ENCODE measurements at regions not wholly inside any gene's neighbourhood (a gene's known extent, or its start where the extent isn't known, plus 50 kb on each side); places are given as distances from the start of the nearest gene placed in this dataset.

DNA sequence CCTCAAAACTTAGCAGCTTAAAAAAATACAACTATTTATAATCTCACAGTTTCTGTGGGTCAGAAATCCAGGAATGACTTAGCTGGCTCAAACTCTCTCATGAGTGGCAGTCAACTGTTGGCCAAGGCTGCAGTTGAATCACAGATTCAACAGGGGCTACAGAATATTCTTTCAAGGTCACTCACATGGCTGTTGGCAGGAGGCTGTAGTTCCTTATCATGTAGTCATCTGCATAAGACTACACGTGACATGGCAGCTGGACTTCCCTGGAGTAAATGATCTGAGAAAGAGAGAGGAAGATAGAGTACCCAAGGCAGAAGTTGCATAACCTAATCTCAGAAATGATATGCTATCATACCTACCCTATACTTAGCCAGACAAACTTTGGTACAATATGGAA lies 75.2 kb upstream of the TSPAN2 start:
- DNase-seq (ENCODE audit: low spot score) = no peak
- CTCF ChIA-PET = no interaction called here
- Histone ChIP-seq H3K4me1 (ENCODE audit: insufficient read depth, low read length, poor library complexity, severe bottlenecking) (peaks cover 21% of the 10 kb centered on the region), H3K9me3 (ENCODE audit: low read depth, low read length, poor library complexity, severe bottlenecking) (peaks cover 4% of the 10 kb centered on the region), H3K4me3 (ENCODE audit: low read depth, low read length, poor library complexity, severe bottlenecking) (no peak overlapping the region), H3K27ac (ENCODE audit: low read depth, low read length, poor library complexity, severe bottlenecking) (no peak overlapping the region), H3K27me3 (replicated peaks; ENCODE audit: insufficient read depth, low read depth, low read length, poor library complexity) (no peaks in the 10 kb centered on the region), H3K36me3 (ENCODE audit: insufficient read depth, low read length, poor library complexity, severe bottlenecking) (no peaks in the 10 kb centered on the region)
- TF ChIP-seq, protein P1, sequence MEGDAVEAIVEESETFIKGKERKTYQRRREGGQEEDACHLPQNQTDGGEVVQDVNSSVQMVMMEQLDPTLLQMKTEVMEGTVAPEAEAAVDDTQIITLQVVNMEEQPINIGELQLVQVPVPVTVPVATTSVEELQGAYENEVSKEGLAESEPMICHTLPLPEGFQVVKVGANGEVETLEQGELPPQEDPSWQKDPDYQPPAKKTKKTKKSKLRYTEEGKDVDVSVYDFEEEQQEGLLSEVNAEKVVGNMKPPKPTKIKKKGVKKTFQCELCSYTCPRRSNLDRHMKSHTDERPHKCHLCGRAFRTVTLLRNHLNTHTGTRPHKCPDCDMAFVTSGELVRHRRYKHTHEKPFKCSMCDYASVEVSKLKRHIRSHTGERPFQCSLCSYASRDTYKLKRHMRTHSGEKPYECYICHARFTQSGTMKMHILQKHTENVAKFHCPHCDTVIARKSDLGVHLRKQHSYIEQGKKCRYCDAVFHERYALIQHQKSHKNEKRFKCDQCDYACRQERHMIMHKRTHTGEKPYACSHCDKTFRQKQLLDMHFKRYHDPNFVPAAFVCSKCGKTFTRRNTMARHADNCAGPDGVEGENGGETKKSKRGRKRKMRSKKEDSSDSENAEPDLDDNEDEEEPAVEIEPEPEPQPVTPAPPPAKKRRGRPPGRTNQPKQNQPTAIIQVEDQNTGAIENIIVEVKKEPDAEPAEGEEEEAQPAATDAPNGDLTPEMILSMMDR (conservative IDR thresholded peaks at IDR 0.05; ENCODE audit: low read depth, low read length) = no peak
- no peak for TF ChIP-seq EZH2 (IDR thresholded peaks at IDR 0.05; ENCODE audit: borderline replicate concordance, low read depth, low read length, poor library complexity, severe bottlenecking)
- POLR2A ChIA-PET (ENCODE audit: low non-redundant PET) = no interaction called here
- intact Hi-C loops (cut with micrococcal nuclease; ENCODE audit: unreplicated experiment) = loop anchor here (10.0 kb wide), 1 partner anchor 170 kb away; the partner anchor contains the start of gene NGF
- no TSS peak for BruUV-seq (replicated peaks)

DNA sequence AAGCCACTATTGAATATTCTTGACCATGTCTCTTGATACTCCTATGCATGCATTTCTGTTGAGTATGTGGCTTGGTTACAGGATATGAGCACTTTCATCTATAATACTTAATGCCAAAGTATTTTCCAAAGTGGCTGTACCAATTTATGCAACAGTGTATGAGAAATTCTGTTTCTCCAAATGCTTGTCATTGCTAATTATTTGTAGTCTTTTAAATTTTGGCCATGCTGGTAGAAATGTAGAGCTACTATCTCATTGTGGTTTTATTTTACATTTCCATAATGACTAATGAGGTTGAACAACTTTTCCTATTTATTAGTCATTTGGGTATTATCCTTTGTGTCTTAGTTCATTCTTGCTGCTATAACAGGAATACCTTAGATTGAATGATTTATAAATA lies 71.4 kb upstream of the TSPAN2 start:
- Histone ChIP-seq H3K27ac (ENCODE audit: low read depth, low read length, poor library complexity, severe bottlenecking) (no peak overlapping the region), H3K4me1 (ENCODE audit: insufficient read depth, low read length, poor library complexity, severe bottlenecking) (no peaks in the 10 kb centered on the region), H3K36me3 (ENCODE audit: insufficient read depth, low read length, poor library complexity, severe bottlenecking) (no peaks in the 10 kb centered on the region), H3K27me3 (replicated peaks; ENCODE audit: insufficient read depth, low read depth, low read length, poor library complexity) (no peaks in the 10 kb centered on the region), H3K9me3 (ENCODE audit: low read depth, low read length, poor library complexity, severe bottlenecking) (peaks cover 4% of the 10 kb centered on the region), H3K4me3 (ENCODE audit: low read depth, low read length, poor library complexity, severe bottlenecking) (no peak overlapping the region)
- no peak for DNase-seq (ENCODE audit: low spot score)
- POLR2A ChIA-PET (ENCODE audit: low non-redundant PET) = no interaction called here
- no TSS peak for BruUV-seq (replicated peaks)
- intact Hi-C loops (cut with micrococcal nuclease; ENCODE audit: unreplicated experiment) = loop anchor here (10.0 kb wide), 1 partner anchor 174 kb away; the partner anchor contains the start of gene NGF
- CTCF ChIA-PET = no interaction called here
- TF ChIP-seq EZH2 (IDR thresholded peaks at IDR 0.05; ENCODE audit: borderline replicate concordance, low read depth, low read length, poor library complexity, severe bottlenecking) = no peak

DNA sequence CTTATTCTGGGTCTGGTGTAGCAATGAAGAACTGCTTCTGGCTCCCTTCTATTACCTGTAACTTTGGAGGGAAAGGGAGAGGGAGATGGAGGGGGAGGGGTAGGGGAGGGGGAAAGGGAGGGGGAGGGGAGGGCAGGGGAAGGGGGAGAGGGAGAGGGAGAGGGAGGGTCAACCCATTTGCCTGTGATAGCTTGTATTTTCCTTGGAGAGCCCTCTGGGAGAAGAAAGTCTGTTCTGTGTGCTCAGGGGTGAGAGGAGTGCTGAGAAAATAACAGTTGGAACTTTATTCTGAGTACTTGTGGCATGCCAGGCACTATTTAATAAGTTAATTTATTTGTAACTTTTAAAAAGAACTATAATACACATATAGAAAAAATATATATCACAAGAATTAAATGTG lies 70.7 kb upstream of the TSPAN2 start:
- ChIA-PET POLR2A (ENCODE audit: low non-redundant PET) (no interaction called here), CTCF (no interaction called here)
- intact Hi-C loops (cut with micrococcal nuclease; ENCODE audit: unreplicated experiment) = loop anchor here (10.0 kb wide), 1 partner anchor 175 kb away; the partner anchor contains the start of gene NGF
- no TSS peak for BruUV-seq (replicated peaks)
- no peak for DNase-seq (ENCODE audit: low spot score)
- Histone ChIP-seq H3K9me3 (ENCODE audit: low read depth, low read length, poor library complexity, severe bottlenecking) (peaks cover 4% of the 10 kb centered on the region), H3K36me3 (ENCODE audit: insufficient read depth, low read length, poor library complexity, severe bottlenecking) (no peaks in the 10 kb centered on the region), H3K4me1 (ENCODE audit: insufficient read depth, low read length, poor library complexity, severe bottlenecking) (no peaks in the 10 kb centered on the region), H3K27ac (ENCODE audit: low read depth, low read length, poor library complexity, severe bottlenecking) (no peak overlapping the region), H3K27me3 (replicated peaks; ENCODE audit: insufficient read depth, low read depth, low read length, poor library complexity) (no peaks in the 10 kb centered on the region), H3K4me3 (ENCODE audit: low read depth, low read length, poor library complexity, severe bottlenecking) (no peak overlapping the region)
- TF ChIP-seq, protein P1 (conservative IDR thresholded peaks at IDR 0.05; ENCODE audit: low read depth, low read length) = no peak
- no peak for TF ChIP-seq EZH2 (IDR thresholded peaks at IDR 0.05; ENCODE audit: borderline replicate concordance, low read depth, low read length, poor library complexity, severe bottlenecking)

DNA sequence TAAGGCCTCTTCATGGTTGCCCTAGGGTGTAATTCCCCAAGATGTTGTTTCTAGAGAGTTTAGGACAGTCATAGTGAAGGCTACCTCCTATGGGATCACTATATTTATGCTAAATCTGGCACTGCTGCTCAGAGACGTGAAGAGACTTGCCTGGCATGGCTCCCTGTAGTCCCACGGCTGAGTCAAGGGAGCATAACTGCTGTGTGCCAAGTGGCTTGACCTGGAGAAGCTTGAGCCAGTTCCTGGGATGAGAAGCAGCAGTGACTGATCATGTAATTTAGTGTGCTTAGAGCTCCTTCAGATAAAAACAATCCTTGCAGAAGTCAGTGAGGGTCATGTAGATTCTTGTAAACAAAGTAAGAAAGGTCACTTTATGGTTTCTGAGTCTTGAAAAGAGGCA lies 68.9 kb upstream of the TSPAN2 start:
- ChIA-PET POLR2A (ENCODE audit: low non-redundant PET) (no interaction called here), CTCF (no interaction called here)
- Histone ChIP-seq H3K27me3 (replicated peaks; ENCODE audit: insufficient read depth, low read depth, low read length, poor library complexity) (no peaks in the 10 kb centered on the region), H3K4me3 (ENCODE audit: low read depth, low read length, poor library complexity, severe bottlenecking) (no peak overlapping the region), H3K9me3 (ENCODE audit: low read depth, low read length, poor library complexity, severe bottlenecking) (no peaks in the 10 kb centered on the region), H3K27ac (ENCODE audit: low read depth, low read length, poor library complexity, severe bottlenecking) (no peak overlapping the region), H3K4me1 (ENCODE audit: insufficient read depth, low read length, poor library complexity, severe bottlenecking) (no peaks in the 10 kb centered on the region), H3K36me3 (ENCODE audit: insufficient read depth, low read length, poor library complexity, severe bottlenecking) (no peaks in the 10 kb centered on the region)
- intact Hi-C loops (cut with micrococcal nuclease; ENCODE audit: unreplicated experiment) = no loop called here
- no peak for TF ChIP-seq EZH2 (IDR thresholded peaks at IDR 0.05; ENCODE audit: borderline replicate concordance, low read depth, low read length, poor library complexity, severe bottlenecking)
- TF ChIP-seq, protein P1 (conservative IDR thresholded peaks at IDR 0.05; ENCODE audit: low read depth, low read length) = no peak
- no TSS peak for BruUV-seq (replicated peaks)
- no peak for DNase-seq (ENCODE audit: low spot score)
